K562 (cell line): ENCODE measurements at regions not wholly inside any gene's neighbourhood (a gene's known extent, or its start where the extent isn't known, plus 50 kb on each side); places are given as distances from the start of the nearest gene placed in this dataset.

Source experiments
- ATAC-seq: fragments of 200-7000 bp; cut with Tn5 transposase; 3 replicates; pipeline ENCODE4 v1.9.1; 2020; ENCODE audit warnings: moderate library complexity
- BruUV-seq: library from RNA; stranded (reverse); fragments of 400-500 nt; replicated peaks from 2 replicates; lab custom pipeline; 2021; lab: Mats Ljungman, UMichigan
- CTCF ChIA-PET: fragments of 300-600 bp; formaldehyde crosslinking; extraction: SDS; loops from one replicate; lab custom pipeline; 2021; ENCODE audit warnings: low intra/inter-chr PET ratio; lab: Yijun Ruan, JAX
- POLR2A ChIA-PET: fragments of 300-600, 350-650 bp; sonication (Branson Sonifier 250); formaldehyde crosslinking; extraction: SDS; loops from one replicate; lab custom pipeline; 2021; ENCODE audit warnings: antibody characterized with exemption, inconsistent platforms; lab: Yijun Ruan, JAX
- DNase-seq, 4 experiments: peaks; one replicate each; pipeline versions ENCODE4 v3.0.0 to v3.0.0-alpha.2; 2011 to 2018; ENCODE audit warnings: low spot score in 3 of 4, mixed read lengths in 3 of 4; ENCODE audit errors: extremely low read depth in 1 of 4
- FAIRE-seq: peaks from 2 replicates; lab custom pipeline; 2011; peaks lifted over from hg19 to GRCh38; lab: Jason Lieb, UNC
- H2AFZ ChIP-seq: 2 replicates; pipeline ENCODE4 v1.6.0; 2011; ENCODE audit warnings: low read depth, low read length, control low read depth, inconsistent platforms
- H3K27ac ChIP-seq: fragments of 200-600 bp; 3 replicates; pipeline ENCODE4 v1.8.0; 2011; ENCODE audit warnings: low read depth, mild to moderate bottlenecking, control low read depth, inconsistent platforms, low read length, moderate library complexity, mixed read lengths; ENCODE audit errors: extremely low read depth
- H3K27me3 ChIP-seq, 2 experiments: fragments of 300-600 bp in 1 of 2; 2 replicates in 1 of 2; 3 replicates in 1 of 2; pipeline versions ENCODE4 v1.6.0 to v1.8.0; 2011; ENCODE audit warnings: inconsistent platforms in 2 of 2, low read length in 2 of 2, mild to moderate bottlenecking in 1 of 2, mixed read lengths in 1 of 2, moderate library complexity in 1 of 2; ENCODE audit not compliant: control insufficient read depth in 2 of 2, insufficient read depth in 2 of 2
- H3K36me3 ChIP-seq: fragments of 300-600 bp; 3 replicates; pipeline ENCODE4 v1.8.0; 2011; ENCODE audit warnings: mild to moderate bottlenecking, low read length, inconsistent platforms; ENCODE audit not compliant: control insufficient read depth, insufficient read depth
- H3K4me1 ChIP-seq, 2 experiments: fragments of 200-600 bp in 1 of 2; replicated peaks in 1 of 2; 2 replicates in 1 of 2; 3 replicates in 1 of 2; pipeline versions ENCODE4 v1.5.1 to v1.8.0; 2011; ENCODE audit warnings: inconsistent platforms in 2 of 2, low read length in 2 of 2, mild to moderate bottlenecking in 1 of 2, mixed read lengths in 1 of 2, moderate library complexity in 1 of 2; ENCODE audit not compliant: control insufficient read depth in 2 of 2, insufficient read depth in 2 of 2
- H3K4me2 ChIP-seq: 2 replicates; pipeline ENCODE4 v1.6.1; 2011; ENCODE audit warnings: low read length, control low read depth, inconsistent platforms, mixed read lengths; ENCODE audit not compliant: insufficient read depth
- H3K4me3 ChIP-seq: fragments of 200-600 bp; sonication (generic), shearing (Covaris generic); 2 replicates; pipeline ENCODE4 v1.5.1; 2016; ENCODE audit warnings: control low read depth, inconsistent platforms
- H3K79me2 ChIP-seq: fragments of 200-600 bp; 3 replicates; pipeline ENCODE4 v1.8.0; 2011; ENCODE audit warnings: low read length, inconsistent platforms; ENCODE audit not compliant: control insufficient read depth, insufficient read depth
- H3K9ac ChIP-seq, 2 experiments: 2 replicates each; pipeline versions ENCODE4 v1.6.0 to v1.6.1; 2011; ENCODE audit warnings: low read depth in 2 of 2, low read length in 2 of 2, control low read depth in 1 of 2, inconsistent platforms in 1 of 2, mild to moderate bottlenecking in 1 of 2, mixed read lengths in 1 of 2; ENCODE audit not compliant: insufficient read depth in 1 of 2
- H3K9me1 ChIP-seq: one replicate; pipeline ENCODE4 v1.6.0; 2011; ENCODE audit warnings: inconsistent platforms, mild to moderate bottlenecking, low read length, moderate library complexity; ENCODE audit not compliant: control insufficient read depth, insufficient read depth
- H3K9me3 ChIP-seq: replicated peaks from 2 replicates; pipeline ENCODE4 v1.5.1; 2011; ENCODE audit warnings: low read depth, low read length, inconsistent platforms; ENCODE audit not compliant: control insufficient read depth, insufficient read depth
- H4K20me1 ChIP-seq: replicated peaks from 2 replicates; pipeline ENCODE4 v1.6.1; 2011; ENCODE audit warnings: low read length, inconsistent platforms, mixed read lengths; ENCODE audit not compliant: control insufficient read depth, insufficient read depth
- FOXK2 ChIP-seq, 2 experiments: fragments of 450-650 bp; IDR thresholded peaks in 1 of 2; conservative IDR thresholded peaks in 1 of 2; 2 replicates each; pipeline ENCODE4 v1.6.1; 2016; ENCODE audit warnings: low read depth in 2 of 2, mild to moderate bottlenecking in 1 of 2
- GTF2E2 ChIP-seq: fragments of 200-800 bp; sonication (Bioruptor generic); IDR thresholded peaks from 2 replicates; pipeline ENCODE4 v1.6.1; 2016; ENCODE audit warnings: missing genetic modification characterization, missing compliant biosample characterization
- ILK ChIP-seq: fragments of 450-650 bp; IDR thresholded peaks from 2 replicates; pipeline ENCODE4 v1.6.1; 2016; ENCODE audit warnings: missing genetic modification characterization, low read depth, mild to moderate bottlenecking, missing compliant biosample characterization, moderate library complexity, borderline replicate concordance
- MCM3 ChIP-seq: fragments of 450-650 bp; IDR thresholded peaks from 2 replicates; pipeline ENCODE4 v1.6.1; 2016
- PHB ChIP-seq: fragments of 250-450 bp; sonication (Bioruptor Pico); IDR thresholded peaks from 2 replicates; pipeline ENCODE4 v1.5.0; 2021
- RFX7 ChIP-seq: fragments of 250-450 bp; sonication (Bioruptor Pico); IDR thresholded peaks from 2 replicates; pipeline ENCODE4 v1.5.1; 2021; ENCODE audit warnings: mild to moderate bottlenecking
- STAG1 ChIP-seq: sonication (generic); formaldehyde crosslinking; IDR thresholded peaks from 2 replicates; pipeline ENCODE4 v1.5.0; 2020; ENCODE audit warnings: missing genetic modification reagents, borderline replicate concordance
- ZC3H4 ChIP-seq: sonication (generic); formaldehyde crosslinking; IDR thresholded peaks from 2 replicates; pipeline ENCODE4 v1.9.0; 2021; ENCODE audit warnings: missing genetic modification reagents, borderline replicate concordance
- ZHX1 ChIP-seq: fragments of 150-350 bp; conservative IDR thresholded peaks from 2 replicates; pipeline ENCODE4 v1.6.1; 2014; ENCODE audit warnings: low read length
- ZNF165 ChIP-seq: fragments of 250-450 bp; sonication (Bioruptor Pico); IDR thresholded peaks from 2 replicates; pipeline ENCODE4 v1.4.0; 2020; ENCODE audit warnings: borderline replicate concordance
- ZNF407 ChIP-seq: fragments of 450-650 bp; IDR thresholded peaks from 2 replicates; pipeline ENCODE4 v1.6.1; 2016; ENCODE audit warnings: low read depth
- WGBS: fragments of 100-300 bp; shearing (Covaris generic); methylation state at CpG from one replicate; pipeline ENCODE4 v1.1.6; 2016; ENCODE audit warnings: low coverage, mixed read lengths; ENCODE audit not compliant: insufficient coverage; ENCODE audit errors: missing lambda C conversion rate; 5-methylcytosine and 5-hydroxymethylcytosine counted together
- in situ Hi-C: fragments of 300-500 bp; cut with MboI; formaldehyde crosslinking; loops from 4 replicates; pipeline ENCODE4 v1.15.0; 2018; ENCODE audit warnings: inconsistent platforms, mixed read lengths
- intact Hi-C: fragments of 100-400 bp; cut with micrococcal nuclease; formaldehyde crosslinking; loops from 2 replicates; pipeline ENCODE4 v1.14.2; 2022
- TF ChIP-seq, protein P1 (sequence below): fragments of 250-450 bp; sonication (Bioruptor Pico); IDR thresholded peaks from 2 replicates; pipeline ENCODE4 v1.8.0; 2021; ENCODE audit warnings: mild to moderate bottlenecking, moderate library complexity

DNA sequence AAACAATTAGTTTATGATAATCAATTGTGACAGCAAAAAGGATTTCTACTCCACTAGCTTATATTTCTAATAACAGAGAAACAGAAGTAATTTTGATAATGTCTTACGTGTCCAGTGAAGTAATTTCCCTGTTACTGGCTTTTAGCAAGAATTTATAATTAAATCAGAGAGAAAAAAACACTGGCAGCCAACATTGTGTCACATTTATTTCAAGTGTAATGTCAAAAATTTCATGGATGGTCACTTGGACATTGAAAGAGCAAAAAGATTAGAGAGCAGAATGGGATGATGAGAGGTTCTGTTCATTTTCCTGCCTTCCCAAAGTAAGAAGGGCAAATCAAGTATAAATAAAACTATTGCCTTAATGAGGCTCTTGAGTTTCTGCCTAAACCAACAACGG, 239.3 kb upstream of the SEMA6A start:
- POLR2A ChIA-PET, result no interaction called here
- Histone ChIP-seq H3K4me1 (no peaks in the 10 kb centered on the region), H3K4me3 (no peak overlapping the region), H3K4me2 (no peak overlapping the region), H4K20me1 (no peaks in the 10 kb centered on the region), H3K9me1 (no peaks in the 10 kb centered on the region), H3K9ac (no peak overlapping the region), H3K9me3 (no peaks in the 10 kb centered on the region), H3K27ac (no peak overlapping the region), H3K27me3 (no peaks in the 10 kb centered on the region), H3K79me2 (no peaks in the 10 kb centered on the region), H3K36me3 (no peaks in the 10 kb centered on the region), H2AFZ (no peak overlapping the region)
- FAIRE-seq, result no peak
- WGBS, result 0% methylated on average over 2 of the region's 2 CpGs
- in situ Hi-C loops, result no loop called here
- no peak for DNase-seq
- CTCF ChIA-PET, result no interaction called here
- intact Hi-C loops, result no loop called here
- no TSS peak for BruUV-seq
- ATAC-seq, result no peak
- TF ChIP-seq MCM3 (no peak), STAG1 (CRISPR knock-in tag) (no peak), PHB (CRISPR knock-in tag) (no peak), RFX7 (CRISPR knock-in tag) (no peak), ZNF165 (CRISPR knock-in tag) (no peak), ZHX1 (no peak), ZC3H4 (no peak), ILK (tag) (no peak), GTF2E2 (tag) (no peak), FOXK2 (conservative IDR thresholded peaks at IDR 0.05 in 1 of 2, IDR thresholded peaks at IDR 0.05 in 1 of 2; ENCODE audit: low read depth in 2 of 2) (no peak), ZNF407 (no peak)
- TF ChIP-seq, protein P1, sequence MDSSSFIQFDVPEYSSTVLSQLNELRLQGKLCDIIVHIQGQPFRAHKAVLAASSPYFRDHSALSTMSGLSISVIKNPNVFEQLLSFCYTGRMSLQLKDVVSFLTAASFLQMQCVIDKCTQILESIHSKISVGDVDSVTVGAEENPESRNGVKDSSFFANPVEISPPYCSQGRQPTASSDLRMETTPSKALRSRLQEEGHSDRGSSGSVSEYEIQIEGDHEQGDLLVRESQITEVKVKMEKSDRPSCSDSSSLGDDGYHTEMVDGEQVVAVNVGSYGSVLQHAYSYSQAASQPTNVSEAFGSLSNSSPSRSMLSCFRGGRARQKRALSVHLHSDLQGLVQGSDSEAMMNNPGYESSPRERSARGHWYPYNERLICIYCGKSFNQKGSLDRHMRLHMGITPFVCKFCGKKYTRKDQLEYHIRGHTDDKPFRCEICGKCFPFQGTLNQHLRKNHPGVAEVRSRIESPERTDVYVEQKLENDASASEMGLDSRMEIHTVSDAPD (CRISPR knock-in tag), result no peak
